ENCODE measurements at regions not wholly inside any gene's neighbourhood (a gene's known extent, or its start where the extent isn't known, plus 50 kb on each side); places are given as distances from the start of the nearest gene placed in this dataset.

DNA sequence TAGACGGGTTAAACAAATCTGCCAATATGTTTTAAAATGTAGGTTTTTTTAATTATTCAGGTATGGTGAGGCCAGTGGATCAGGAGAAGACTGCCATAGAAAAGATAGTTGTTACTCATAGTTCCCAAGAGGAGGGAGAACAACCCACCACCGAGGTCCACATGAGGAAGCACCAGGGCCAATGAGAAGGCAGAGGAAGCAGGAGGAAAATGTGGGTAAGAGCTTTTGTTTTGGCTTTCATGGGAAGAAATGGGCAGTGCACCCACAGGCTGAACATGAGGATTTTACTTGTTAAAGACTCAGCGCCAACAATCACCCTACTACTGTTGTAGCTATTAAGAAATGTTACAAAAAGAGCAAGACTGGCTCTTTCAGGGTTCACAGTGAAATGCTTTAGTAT is 191.8 kb upstream of the HNMT start:
- Histone ChIP-seq H3K36me3 (ENCODE audit: insufficient read depth, low read length) (no peaks in the 10 kb centered on the region), H3K4me1 (ENCODE audit: insufficient read depth, low read length) (no peaks in the 10 kb centered on the region), H3K27me3 (ENCODE audit: insufficient read depth, low read length, poor library complexity, severe bottlenecking) (no peaks in the 10 kb centered on the region), H3K27ac (ENCODE audit: low read depth, low read length) (no peak overlapping the region), H3K9me3 (ENCODE audit: low read length) (no peaks in the 10 kb centered on the region), H3K4me3 (ENCODE audit: low read length) (no peak overlapping the region)
- POLR2A ChIA-PET, result no interaction called here
- Mint-ChIP-seq H3K27ac (no peak overlapping the region), H3K9me3 (peaks cover 0 to 8% (median 3%) of the 10 kb centered on the region in 5 donors), H3K4me3 (peak overlapping the region in 1 of 7 donors; percentile 21), H3K36me3 (no peaks in the 10 kb centered on the region), H3K4me1 (no peaks in the 10 kb centered on the region), H3K27me3 (no peaks in the 10 kb centered on the region)
- DNase-seq, result no peak
- CTCF ChIA-PET, result no interaction called here

DNA sequence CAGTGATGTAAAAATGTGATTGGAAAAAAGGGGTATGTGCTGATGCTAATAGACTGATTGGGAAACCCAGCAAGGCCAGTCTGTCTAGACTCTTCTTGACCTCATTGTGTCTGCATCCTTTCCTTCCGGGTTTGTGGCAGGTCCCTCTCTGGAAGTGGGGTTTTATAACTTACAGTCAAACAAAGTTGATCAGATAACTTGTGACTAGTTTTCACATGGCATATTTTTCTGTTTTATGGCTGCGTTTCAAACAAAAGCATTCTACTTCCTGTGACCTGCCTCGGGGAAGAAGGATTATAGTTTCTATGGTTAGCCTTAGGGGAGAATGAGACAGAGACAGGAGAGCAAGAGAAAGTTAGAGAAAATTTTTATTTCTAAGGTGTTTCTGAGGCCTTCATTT is 188.7 kb upstream of the HNMT start:
- ChIA-PET POLR2A (no interaction called here), CTCF (no interaction called here)
- Histone ChIP-seq H3K27me3 (ENCODE audit: insufficient read depth, low read length, poor library complexity, severe bottlenecking) (no peaks in the 10 kb centered on the region), H3K27ac (ENCODE audit: low read depth, low read length) (no peak overlapping the region), H3K4me1 (ENCODE audit: insufficient read depth, low read length) (no peaks in the 10 kb centered on the region), H3K9me3 (ENCODE audit: low read length) (no peaks in the 10 kb centered on the region), H3K4me3 (ENCODE audit: low read length) (no peak overlapping the region), H3K36me3 (ENCODE audit: insufficient read depth, low read length) (no peaks in the 10 kb centered on the region)
- H3K27me3 Mint-ChIP-seq, result no peaks in the 10 kb centered on the region
- no peak overlapping the region for H3K4me3 Mint-ChIP-seq
- H3K9me3 Mint-ChIP-seq, result peaks cover 0 to 8% (median 3%) of the 10 kb centered on the region in 5 donors
- no peaks in the 10 kb centered on the region for H3K36me3 Mint-ChIP-seq
- no peak overlapping the region for H3K27ac Mint-ChIP-seq
- no peak for DNase-seq
- no peaks in the 10 kb centered on the region for H3K4me1 Mint-ChIP-seq

DNA sequence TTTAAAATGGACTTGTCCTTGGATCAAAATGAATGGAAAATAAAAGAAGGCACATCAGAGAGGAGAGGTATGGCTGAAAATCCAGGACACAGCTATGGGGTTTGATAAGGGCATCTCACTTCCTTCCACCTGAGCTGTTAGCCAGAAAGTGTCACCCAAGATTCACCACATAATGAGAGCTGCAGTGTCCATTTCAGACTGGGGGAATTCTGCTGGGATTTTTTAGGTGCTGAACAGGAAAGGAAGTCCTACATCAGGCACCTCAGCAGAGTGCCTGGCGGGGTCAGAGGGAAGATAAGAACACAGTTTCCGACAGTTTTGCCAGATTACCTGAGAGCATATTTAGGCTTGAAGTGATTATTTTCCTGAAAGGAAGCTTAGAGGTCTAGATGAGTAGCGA is 187.6 kb upstream of the HNMT start:
- ChIA-PET POLR2A (no interaction called here), CTCF (no interaction called here)
- Mint-ChIP-seq H3K27ac (no peak overlapping the region), H3K4me3 (no peak overlapping the region), H3K4me1 (no peaks in the 10 kb centered on the region), H3K9me3 (peaks cover 0 to 8% (median 3%) of the 10 kb centered on the region in 5 donors), H3K36me3 (no peaks in the 10 kb centered on the region), H3K27me3 (no peaks in the 10 kb centered on the region)
- DNase-seq, result no peak
- Histone ChIP-seq H3K27me3 (ENCODE audit: insufficient read depth, low read length, poor library complexity, severe bottlenecking) (no peaks in the 10 kb centered on the region), H3K4me1 (ENCODE audit: insufficient read depth, low read length) (no peaks in the 10 kb centered on the region), H3K36me3 (ENCODE audit: insufficient read depth, low read length) (no peaks in the 10 kb centered on the region), H3K9me3 (ENCODE audit: low read length) (no peaks in the 10 kb centered on the region), H3K27ac (ENCODE audit: low read depth, low read length) (no peak overlapping the region), H3K4me3 (ENCODE audit: low read length) (no peak overlapping the region)

DNA sequence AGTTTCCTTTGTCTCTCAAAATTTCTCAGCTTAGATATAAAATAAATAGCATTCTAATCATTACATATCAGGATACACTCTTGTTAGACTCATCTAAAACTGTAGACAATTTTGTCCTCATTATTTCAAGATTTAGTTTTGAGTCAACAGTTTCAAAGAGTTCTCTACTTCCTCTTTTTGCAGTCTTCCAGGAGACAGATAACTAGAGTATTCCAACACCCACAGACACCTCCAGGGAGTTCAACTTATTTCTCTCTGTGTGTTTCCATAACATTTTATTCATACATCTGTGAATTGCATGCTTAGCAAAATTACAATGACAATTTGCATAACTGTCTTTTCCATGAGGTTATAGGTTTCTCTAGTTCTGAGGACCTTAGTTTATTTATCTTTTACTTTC is 166.6 kb upstream of the HNMT start:
- CTCF ChIA-PET, result no interaction called here
- H3K4me3 Mint-ChIP-seq, result no peak overlapping the region
- no peak overlapping the region for H3K27ac Mint-ChIP-seq
- H3K36me3 ChIP-seq (ENCODE audit: insufficient read depth, low read length), result no peaks in the 10 kb centered on the region
- no peaks in the 10 kb centered on the region for H3K4me1 Mint-ChIP-seq
- no peaks in the 10 kb centered on the region for H3K9me3 ChIP-seq (ENCODE audit: low read length)
- H3K27me3 ChIP-seq (ENCODE audit: insufficient read depth, low read length, poor library complexity, severe bottlenecking), result no peaks in the 10 kb centered on the region
- H3K27ac ChIP-seq (ENCODE audit: low read depth, low read length), result no peak overlapping the region
- no peak for DNase-seq
- H3K36me3 Mint-ChIP-seq, result no peaks in the 10 kb centered on the region
- no peak overlapping the region for H3K4me3 ChIP-seq (ENCODE audit: low read length)
- POLR2A ChIA-PET, result no interaction called here
- H3K9me3 Mint-ChIP-seq, result peaks cover 0 to 5% (median 3%) of the 10 kb centered on the region in 5 donors
- H3K4me1 ChIP-seq (ENCODE audit: insufficient read depth, low read length), result no peaks in the 10 kb centered on the region
- no peaks in the 10 kb centered on the region for H3K27me3 Mint-ChIP-seq

DNA sequence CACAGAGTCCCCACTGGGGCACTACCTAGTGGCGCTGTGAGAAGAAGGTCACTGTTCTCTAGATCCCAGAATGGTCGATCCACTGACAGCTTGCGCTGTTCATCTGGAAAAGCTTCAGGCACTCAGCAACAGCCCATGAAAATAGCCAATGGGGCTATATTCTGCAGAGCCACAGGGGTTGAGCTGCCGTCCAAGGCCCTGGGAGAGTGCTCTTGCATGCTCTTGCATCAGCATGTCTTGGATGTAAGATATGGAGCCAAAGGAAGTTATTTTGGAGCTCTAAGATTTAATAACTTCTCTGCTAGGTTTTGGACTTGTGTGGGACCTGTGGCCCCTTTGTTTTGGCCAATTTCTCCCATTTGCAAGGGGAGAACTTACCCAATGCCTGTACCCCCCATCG is 164.7 kb upstream of the HNMT start:
- H3K36me3 ChIP-seq (ENCODE audit: insufficient read depth, low read length), result no peaks in the 10 kb centered on the region
- no peaks in the 10 kb centered on the region for H3K4me1 ChIP-seq (ENCODE audit: insufficient read depth, low read length)
- H3K27me3 ChIP-seq (ENCODE audit: insufficient read depth, low read length, poor library complexity, severe bottlenecking), result no peaks in the 10 kb centered on the region
- ChIA-PET POLR2A (interaction anchor here (0.6 kb wide), 1 partner anchor 17 kb away, joined by 3 read pairs; no protein-coding TSS in a partner anchor), CTCF (no interaction called here)
- DNase-seq, result no peak
- Mint-ChIP-seq H3K9me3 (peaks cover 0 to 9% (median 5%) of the 10 kb centered on the region in 5 donors), H3K36me3 (no peaks in the 10 kb centered on the region), H3K4me3 (no peak overlapping the region), H3K4me1 (no peaks in the 10 kb centered on the region), H3K27ac (no peak overlapping the region), H3K27me3 (no peaks in the 10 kb centered on the region)
- no peaks in the 10 kb centered on the region for H3K9me3 ChIP-seq (ENCODE audit: low read length)
- H3K27ac ChIP-seq (ENCODE audit: low read depth, low read length), result no peak overlapping the region
- H3K4me3 ChIP-seq (ENCODE audit: low read length), result no peak overlapping the region

DNA sequence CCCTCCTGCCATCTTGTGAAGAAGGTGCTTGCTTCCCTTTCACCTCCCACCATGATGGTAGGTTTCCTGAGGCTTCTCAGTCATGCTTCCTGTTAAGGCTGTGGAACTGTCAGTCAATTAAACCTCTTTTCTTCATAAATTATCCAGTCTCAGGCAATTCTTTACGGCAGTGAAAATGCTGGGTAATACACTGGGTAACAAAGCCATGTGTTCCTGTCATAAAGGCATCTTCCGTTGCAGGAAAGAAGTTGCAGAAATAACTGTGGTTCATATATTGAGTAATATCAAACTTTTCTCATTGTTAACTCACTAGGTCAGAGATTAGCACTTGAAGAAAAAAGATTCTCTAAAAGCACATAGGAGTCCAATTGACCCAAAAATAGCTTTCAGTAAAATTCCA is 163.9 kb upstream of the HNMT start:
- H3K27ac ChIP-seq (ENCODE audit: low read depth, low read length), result no peak overlapping the region
- Mint-ChIP-seq H3K9me3 (peaks cover 0 to 9% (median 5%) of the 10 kb centered on the region in 5 donors), H3K4me1 (no peaks in the 10 kb centered on the region), H3K36me3 (no peaks in the 10 kb centered on the region), H3K4me3 (no peak overlapping the region), H3K27me3 (no peaks in the 10 kb centered on the region), H3K27ac (no peak overlapping the region)
- no peaks in the 10 kb centered on the region for H3K27me3 ChIP-seq (ENCODE audit: insufficient read depth, low read length, poor library complexity, severe bottlenecking)
- H3K9me3 ChIP-seq (ENCODE audit: low read length), result no peaks in the 10 kb centered on the region
- ChIA-PET POLR2A (no interaction called here), CTCF (no interaction called here)
- H3K4me1 ChIP-seq (ENCODE audit: insufficient read depth, low read length), result no peaks in the 10 kb centered on the region
- no peak for DNase-seq
- H3K36me3 ChIP-seq (ENCODE audit: insufficient read depth, low read length), result no peaks in the 10 kb centered on the region
- no peak overlapping the region for H3K4me3 ChIP-seq (ENCODE audit: low read length)

DNA sequence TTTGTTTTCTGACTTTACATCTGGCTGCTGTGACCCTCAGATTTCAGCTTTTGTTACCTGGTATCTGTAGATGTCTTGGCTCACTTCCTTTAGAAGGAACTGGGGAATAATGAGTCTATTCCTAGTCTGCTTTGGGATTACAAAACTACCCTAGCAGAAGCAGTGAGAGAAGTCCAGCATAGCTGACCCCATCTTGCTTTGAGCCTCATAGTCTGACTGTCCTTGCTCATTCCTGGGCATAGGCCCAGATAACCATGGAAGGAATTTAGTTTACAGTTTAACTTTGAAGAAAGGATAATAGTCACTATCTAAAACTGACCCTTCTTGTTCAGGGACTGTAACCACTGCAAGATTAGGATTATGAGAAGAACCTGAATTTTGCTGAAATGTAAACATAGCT is 163.0 kb upstream of the HNMT start:
- ChIA-PET POLR2A (no interaction called here), CTCF (no interaction called here)
- Mint-ChIP-seq H3K9me3 (peaks cover 0 to 9% (median 5%) of the 10 kb centered on the region in 5 donors), H3K4me3 (no peak overlapping the region), H3K27me3 (no peaks in the 10 kb centered on the region), H3K27ac (no peak overlapping the region), H3K4me1 (no peaks in the 10 kb centered on the region), H3K36me3 (no peaks in the 10 kb centered on the region)
- Histone ChIP-seq H3K9me3 (ENCODE audit: low read length) (no peaks in the 10 kb centered on the region), H3K36me3 (ENCODE audit: insufficient read depth, low read length) (no peaks in the 10 kb centered on the region), H3K27ac (ENCODE audit: low read depth, low read length) (no peak overlapping the region), H3K27me3 (ENCODE audit: insufficient read depth, low read length, poor library complexity, severe bottlenecking) (no peaks in the 10 kb centered on the region), H3K4me1 (ENCODE audit: insufficient read depth, low read length) (no peaks in the 10 kb centered on the region), H3K4me3 (ENCODE audit: low read length) (no peak overlapping the region)
- no peak for DNase-seq

DNA sequence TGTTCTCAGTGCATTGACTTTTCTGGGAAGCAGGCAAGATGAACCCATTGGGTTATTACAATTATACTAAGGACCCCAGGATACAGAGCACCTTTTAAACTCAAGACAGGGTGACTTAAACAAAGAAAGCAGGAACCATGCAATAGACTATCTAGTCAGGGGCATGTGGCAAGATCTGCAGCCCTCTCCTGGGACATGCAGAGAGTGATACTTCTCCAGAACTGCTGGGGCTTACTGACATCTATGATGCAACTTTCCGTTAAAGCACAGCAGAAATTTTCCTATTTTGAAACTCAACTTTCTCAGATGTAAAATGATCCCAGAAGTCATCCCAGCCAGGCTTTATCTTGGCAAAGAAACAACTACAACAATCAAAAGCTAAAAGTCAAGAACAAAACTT is 162.2 kb upstream of the HNMT start:
- Mint-ChIP-seq H3K9me3 (peaks cover 0 to 9% (median 5%) of the 10 kb centered on the region in 5 donors), H3K27me3 (no peaks in the 10 kb centered on the region), H3K4me1 (no peaks in the 10 kb centered on the region), H3K36me3 (no peaks in the 10 kb centered on the region), H3K4me3 (no peak overlapping the region), H3K27ac (no peak overlapping the region)
- ChIA-PET POLR2A (no interaction called here), CTCF (no interaction called here)
- Histone ChIP-seq H3K4me1 (ENCODE audit: insufficient read depth, low read length) (no peaks in the 10 kb centered on the region), H3K27ac (ENCODE audit: low read depth, low read length) (no peak overlapping the region), H3K27me3 (ENCODE audit: insufficient read depth, low read length, poor library complexity, severe bottlenecking) (no peaks in the 10 kb centered on the region), H3K9me3 (ENCODE audit: low read length) (no peaks in the 10 kb centered on the region), H3K36me3 (ENCODE audit: insufficient read depth, low read length) (no peaks in the 10 kb centered on the region), H3K4me3 (ENCODE audit: low read length) (no peak overlapping the region)
- DNase-seq, result no peak

DNA sequence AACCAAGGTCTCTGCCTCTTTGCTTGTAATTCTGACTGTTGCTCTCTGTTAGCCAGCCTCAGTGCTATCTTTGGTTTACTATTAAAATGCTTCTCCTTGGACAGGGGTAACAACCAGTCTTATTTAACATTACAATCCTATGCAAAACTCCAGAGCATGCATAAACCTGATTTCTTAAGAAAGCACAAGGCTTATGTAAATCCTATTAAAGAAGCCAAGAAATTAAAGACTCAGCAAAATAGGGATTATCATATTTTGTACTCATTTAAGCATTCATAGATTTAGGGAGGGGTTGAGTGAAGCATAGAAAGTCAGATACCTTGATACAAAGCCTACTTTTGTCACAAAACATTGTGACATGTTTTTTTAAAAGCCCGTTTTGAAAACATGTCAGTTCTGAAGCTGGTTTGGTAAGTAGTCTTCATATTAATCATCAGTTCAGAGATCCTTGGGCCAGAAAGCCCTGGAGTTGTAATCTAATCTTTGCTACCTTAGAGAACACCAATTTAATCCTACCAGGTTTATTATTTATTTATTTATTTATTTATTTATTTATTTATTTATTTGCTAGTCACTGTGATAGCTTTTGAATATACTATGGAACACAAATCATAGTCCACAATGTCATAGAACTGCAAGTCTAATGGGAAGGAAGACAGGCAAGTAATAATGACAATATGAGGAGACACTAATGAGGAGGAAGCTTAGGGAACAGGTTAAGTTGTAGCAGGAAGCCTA is 158.0 kb upstream of the HNMT start:
- H3K9me3 Mint-ChIP-seq, result peaks cover 0 to 7% (median 5%) of the 10 kb centered on the region in 5 donors
- Histone ChIP-seq H3K27me3 (ENCODE audit: insufficient read depth, low read length, poor library complexity, severe bottlenecking) (no peaks in the 10 kb centered on the region), H3K4me1 (ENCODE audit: insufficient read depth, low read length) (no peaks in the 10 kb centered on the region), H3K36me3 (ENCODE audit: insufficient read depth, low read length) (no peaks in the 10 kb centered on the region), H3K4me3 (ENCODE audit: low read length) (no peak overlapping the region), H3K27ac (ENCODE audit: low read depth, low read length) (no peak overlapping the region), H3K9me3 (ENCODE audit: low read length) (no peaks in the 10 kb centered on the region)
- no peaks in the 10 kb centered on the region for H3K36me3 Mint-ChIP-seq
- ChIA-PET POLR2A (no interaction called here), CTCF (no interaction called here)
- H3K4me3 Mint-ChIP-seq, result no peak overlapping the region
- no peak overlapping the region for H3K27ac Mint-ChIP-seq
- no peak for DNase-seq
- H3K4me1 Mint-ChIP-seq, result no peaks in the 10 kb centered on the region
- no peaks in the 10 kb centered on the region for H3K27me3 Mint-ChIP-seq

Measured in CD8-positive, alpha-beta memory T cell (primary cell).